HG02943 (cell line): ENCODE measurements at regions not wholly inside any gene's neighbourhood (a gene's known extent, or its start where the extent isn't known, plus 50 kb on each side); places are given as distances from the start of the nearest gene placed in this dataset.
"Not testable (repeated sequence)": the region's sequence is repeated elsewhere in the genome, so short reads cannot be mapped to it uniquely, and the experiment has no call there.

Experiments
- ATAC-seq: cut with Tn5 transposase; IDR thresholded peaks from one replicate; pipeline ENCODE4 v1.9.1; 2021; ENCODE audit warnings: mild to moderate bottlenecking, low read depth, moderate library complexity; ENCODE audit not compliant: unreplicated experiment

DNA sequence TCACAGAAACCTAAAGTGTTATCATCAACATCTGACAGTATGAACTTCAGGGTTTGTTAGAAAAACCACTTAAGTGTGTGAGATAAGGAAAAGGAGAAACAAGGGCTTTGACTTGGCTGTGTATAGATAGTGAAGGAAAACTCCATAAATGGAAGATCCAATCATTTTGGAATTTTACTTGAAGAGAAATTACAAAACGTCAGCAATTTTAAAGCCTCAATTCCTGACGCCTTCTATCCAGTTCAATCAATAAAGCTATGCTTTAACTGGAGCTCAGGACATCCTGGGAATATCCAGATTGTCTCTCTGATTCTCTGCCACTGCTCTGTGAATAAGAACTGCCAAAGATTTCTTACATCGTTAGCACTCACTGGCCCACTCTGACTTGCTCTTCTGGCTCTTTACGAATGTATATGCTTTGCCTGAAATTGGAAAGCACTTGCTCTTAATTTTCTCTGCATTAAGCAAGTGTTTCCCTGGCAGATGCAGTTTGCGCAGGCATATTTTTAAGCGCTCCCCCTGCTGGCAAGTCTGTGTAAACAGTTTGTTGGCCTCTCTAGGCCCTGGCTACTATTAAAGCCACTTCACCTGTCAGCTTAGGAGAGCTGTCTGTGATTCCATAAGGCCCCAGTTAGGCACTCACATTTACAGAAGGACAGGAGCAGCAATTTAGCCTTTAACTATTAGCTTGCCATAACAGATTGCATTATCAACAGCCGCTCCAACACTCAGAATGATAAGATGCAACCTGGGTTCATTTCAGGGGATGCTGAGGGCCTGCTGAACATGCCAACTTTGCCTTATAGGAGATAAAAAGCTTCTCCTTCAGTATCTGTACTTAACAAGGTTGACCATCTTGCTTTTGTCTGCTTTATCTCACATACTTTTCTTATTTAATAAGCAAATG is 251.4 kb upstream of the DDX53 start:
- ATAC-seq, result no peak

DNA sequence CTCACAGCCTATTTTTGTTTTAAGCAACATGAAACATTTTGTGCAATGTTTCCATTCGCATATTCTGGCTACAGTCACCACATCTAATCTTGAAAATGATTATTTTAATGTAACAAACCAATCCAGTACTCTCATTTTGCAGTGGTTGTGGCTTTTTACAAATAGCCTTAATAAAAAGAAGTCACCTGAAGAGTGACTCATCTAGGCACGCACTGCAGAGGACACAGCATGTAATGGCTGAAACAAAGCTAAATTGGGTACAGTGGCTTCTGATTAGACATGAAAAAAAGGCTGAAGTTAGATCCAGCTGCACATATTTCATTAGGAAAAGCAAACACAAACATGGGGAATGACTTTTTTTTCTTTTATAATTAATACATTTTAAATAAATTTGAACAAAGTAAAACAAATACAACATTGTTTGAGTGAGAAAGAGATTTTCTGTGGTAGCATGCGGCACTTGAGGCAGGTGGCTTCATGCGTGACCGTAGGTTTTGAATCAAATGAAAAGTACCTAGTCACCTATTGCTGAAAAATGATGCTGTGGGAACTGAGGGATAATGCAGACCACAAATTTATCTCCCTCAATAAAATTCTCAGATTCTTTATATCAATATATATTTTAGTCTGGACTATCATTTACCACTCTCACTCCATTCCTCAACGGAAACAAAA is 240.8 kb upstream of the DDX53 start:
- no peak for ATAC-seq

DNA sequence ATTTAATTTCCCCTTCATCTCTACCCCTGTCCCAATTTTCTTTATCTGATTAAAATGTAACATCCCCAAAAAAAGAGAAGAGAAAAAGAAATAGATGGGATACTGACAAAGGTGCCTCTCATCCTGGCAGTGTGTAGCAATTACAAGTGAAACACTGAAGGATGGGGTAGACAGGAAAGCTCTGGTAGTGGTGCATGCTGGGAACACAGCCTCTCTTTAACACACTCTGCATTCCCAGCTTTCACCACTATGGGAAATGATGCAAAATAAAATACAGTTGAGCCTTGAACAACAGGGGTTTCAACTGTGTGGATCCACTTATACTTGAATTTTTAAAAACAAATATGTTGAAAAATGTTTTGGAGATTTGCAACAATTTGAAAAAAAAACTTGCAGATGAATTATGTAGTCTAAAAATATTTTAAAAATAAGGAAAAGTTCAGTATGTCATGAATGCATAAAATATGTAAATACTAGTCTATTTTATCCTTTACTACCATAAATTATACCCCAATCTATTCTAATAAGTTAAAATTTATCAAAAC is 239.2 kb upstream of the DDX53 start:
- no peak for ATAC-seq

DNA sequence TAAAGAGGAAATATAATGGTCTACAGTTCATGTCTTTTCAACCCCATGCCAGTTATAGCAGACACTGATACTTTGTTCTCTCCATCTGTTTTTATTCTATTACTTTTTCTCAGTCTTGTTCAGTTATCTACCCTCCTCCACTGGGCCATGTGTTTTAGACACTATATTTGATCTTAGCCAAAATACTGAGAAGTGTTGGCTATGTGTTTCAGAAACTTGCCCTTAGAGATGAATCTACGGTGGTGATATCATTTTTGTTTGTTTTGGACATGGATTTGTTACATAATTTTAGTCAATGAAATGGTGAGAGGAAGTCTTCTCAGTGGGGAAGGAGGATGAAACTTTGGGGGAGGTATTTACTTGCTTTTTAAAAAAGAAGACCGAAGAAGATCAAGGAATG is 211.5 kb upstream of the DDX53 start:
- ATAC-seq, result no peak

DNA sequence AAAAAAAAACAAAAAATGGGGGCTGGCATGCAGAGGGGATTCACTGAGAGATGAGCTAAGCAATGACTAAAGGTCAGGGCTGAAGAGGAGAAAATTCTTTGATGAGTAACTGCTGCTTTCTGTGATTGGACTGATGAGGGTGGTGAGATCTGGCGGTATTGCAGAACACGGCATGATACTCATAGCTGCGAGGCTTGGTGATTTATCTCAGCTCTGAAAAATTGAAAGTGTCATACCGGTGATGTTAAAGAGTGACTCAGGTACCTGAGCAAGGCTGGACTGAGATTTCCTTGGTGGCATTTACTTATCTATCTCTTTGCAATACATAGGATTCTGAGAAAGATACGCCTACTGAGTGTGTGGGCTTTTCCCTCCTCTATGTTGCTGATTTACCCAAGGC is 204.1 kb upstream of the DDX53 start:
- no peak for ATAC-seq

DNA sequence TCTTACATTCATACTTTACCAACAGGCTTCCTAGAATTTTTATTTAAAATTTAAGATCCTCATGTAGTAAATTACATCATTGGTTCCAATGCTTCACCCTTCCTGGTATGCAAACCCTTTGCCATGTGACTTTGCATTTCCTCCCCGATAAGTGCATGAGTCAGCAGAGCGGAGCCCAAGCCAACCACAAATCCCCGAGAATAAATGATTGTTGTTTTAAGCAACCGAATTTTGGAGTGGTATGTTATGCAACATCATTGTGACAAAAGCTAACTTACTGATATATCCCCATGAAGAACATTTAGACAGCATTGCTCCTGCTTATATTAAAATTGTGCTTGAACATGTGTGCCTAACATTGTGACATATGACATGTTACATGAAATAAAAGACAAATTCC is 199.4 kb upstream of the DDX53 start:
- ATAC-seq, result no peak

DNA sequence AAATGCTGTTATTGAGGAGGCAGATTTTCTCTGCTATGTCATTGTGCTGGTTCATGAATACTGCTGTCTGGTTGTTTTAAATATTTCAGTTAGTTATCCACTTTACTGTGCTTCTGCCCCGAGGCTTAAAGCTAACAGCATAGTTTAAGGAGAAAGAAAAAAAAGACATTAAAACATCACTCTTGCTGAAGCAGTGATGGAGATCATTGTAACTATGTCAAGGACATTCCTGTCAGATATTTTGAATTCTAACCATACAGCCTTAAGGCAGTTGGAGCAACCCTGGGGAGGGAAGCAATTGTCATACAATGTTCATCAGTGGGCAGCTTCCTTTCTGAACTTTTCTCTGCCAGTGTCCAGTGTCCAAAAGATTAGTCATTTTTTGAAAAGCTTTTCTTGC is 199.0 kb upstream of the DDX53 start:
- no peak for ATAC-seq

DNA sequence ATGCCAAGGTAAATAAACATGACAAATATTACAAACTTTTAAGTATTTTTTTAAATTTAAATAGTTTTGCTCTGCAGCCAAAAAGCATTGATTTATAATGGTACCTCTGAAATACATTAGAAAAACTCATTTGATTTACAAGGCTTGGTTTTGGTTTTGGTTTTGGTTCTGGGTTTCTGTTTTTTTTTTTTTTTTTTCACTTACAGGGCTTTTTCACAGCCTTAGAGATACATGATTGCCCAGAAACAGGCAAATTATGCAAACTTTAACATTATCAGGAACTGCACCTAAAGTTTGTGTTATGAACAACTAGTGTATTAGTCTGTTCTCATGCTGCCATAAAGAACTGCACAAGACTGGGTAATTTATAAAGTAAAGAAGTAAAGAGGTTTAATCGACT is 196.4 kb upstream of the DDX53 start:
- no peak for ATAC-seq

DNA sequence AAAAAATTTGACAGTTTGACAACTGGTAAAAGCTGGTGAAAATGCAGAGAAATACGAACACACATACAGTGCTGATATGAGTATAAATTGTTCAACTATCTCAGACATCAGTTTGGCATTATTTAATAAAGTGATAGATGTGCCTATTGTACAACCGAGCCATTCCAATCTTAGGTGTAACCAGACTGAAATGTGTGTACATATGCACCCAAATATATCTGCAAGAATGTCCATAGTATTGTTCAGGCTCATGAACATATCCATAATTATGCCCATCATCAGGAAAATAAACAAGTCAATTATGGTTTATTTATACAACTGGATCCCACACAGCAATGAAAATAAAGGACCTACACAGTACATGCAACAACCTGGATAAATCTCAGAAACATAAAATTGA is 188.9 kb upstream of the DDX53 start:
- no peak for ATAC-seq

DNA sequence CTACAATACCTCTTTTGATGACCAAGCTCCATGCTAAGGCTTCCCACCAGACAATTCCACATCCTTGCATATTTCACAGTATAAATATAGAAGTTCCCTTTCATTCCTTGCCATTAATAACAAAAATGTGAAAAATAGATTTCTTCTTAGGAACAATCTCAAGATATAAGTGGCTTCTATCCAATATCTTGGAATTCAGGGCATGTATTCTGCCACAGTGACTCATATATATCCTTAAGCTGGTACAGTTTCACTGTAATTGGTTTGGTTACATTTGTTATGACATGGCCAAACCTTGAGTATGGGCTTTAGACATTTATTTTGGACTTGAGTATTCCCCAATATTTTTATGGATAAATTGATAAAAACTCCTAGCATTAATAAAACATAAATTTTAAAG is 181.7 kb upstream of the DDX53 start:
- no peak for ATAC-seq

DNA sequence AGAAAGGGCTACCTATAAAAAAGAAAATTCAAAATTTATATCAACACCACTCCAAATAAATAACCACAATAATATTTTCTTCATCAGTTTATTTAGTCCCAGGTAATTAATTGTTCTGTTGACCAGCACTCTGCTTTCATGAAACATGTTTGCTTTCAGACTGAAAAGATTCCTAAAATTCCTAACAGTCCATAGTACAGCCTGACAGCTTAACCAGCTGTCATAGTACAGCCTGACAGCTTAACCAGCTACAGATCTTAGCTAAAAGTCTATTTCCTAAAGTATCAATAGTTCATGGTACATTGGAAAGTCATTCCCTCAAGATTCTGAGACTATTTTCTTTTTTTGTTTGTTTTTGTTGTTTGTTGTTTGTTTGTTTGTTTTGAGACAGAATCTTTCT is 144.1 kb upstream of the DDX53 start:
- ATAC-seq, result no peak

DNA sequence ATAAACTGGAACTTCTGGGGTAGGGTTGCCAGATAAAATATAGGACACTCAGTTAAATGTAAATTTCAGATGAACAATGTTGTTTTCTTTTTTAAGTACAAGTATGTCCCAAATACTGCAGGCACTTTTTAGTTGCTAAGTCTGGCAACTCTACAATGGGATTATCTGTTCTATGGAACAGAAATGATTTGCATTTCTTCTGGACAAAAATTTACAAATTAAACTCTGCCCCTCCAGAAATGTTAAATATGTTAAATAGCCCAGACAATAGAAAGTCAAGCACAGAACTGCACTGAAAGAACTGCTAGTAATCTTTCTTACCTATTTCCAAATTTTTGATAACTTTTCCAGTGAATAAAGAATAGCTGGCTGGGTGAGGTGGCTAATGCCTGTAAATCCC is 140.1 kb upstream of the DDX53 start:
- ATAC-seq, result no peak

DNA sequence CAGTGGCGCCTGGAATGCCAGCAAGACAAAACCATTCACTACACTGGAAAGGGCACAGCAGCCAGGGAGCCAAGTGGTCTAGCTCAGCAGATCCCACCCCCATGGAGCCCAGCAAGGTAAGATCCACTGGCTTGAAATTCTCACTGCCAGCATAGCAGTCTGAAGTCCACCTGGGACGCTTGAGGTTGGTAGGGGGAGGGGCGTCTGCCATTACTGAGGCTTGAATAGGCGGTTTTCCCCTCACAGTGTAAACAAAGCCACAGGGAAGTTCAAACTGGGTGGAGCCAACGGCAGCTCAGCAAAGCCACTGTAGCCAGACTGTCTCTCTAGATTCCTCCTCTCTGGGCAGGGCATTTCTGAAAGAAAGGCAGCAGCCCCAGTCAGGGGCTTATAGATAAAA is 133.0 kb upstream of the DDX53 start:
- ATAC-seq, result not testable (repeated sequence)

DNA sequence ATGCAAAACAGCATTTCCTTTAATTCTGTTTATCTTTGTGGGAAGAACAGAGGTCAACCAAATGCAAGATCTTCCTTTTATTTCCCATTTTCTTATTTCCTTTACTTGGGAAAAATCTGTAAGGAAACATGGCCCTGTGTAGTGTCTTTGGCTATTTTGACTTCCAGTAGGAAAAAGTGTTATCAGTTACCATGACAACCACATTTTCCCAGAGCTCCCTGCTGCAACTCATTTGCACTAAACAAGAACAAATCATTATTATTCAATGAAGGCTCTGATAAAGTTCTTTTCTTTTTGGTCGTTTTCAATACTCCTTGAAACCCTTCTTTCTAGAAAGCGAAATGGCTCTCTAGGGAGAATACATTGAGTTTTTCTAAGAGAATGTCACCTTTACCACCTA is 117.2 kb upstream of the DDX53 start:
- no peak for ATAC-seq

DNA sequence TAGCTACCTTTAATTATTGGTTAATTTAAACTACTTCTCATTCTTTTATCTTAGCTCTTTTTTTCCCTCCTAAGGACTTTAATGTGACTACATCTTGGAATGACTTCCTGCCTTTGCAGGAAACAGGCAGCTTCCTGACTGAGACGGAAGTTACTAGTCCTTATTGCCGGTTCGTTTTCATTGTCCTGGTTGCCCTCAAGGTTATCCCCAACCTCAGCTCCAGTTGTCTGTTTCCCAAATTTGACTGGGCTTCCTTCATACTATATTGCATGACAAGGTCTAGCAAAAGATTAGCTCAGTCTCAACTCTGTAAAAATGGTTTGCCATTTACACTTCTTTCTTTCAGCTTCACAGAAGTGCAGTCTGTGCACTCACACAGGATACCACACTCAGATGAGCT is 109.9 kb upstream of the DDX53 start:
- no peak for ATAC-seq

DNA sequence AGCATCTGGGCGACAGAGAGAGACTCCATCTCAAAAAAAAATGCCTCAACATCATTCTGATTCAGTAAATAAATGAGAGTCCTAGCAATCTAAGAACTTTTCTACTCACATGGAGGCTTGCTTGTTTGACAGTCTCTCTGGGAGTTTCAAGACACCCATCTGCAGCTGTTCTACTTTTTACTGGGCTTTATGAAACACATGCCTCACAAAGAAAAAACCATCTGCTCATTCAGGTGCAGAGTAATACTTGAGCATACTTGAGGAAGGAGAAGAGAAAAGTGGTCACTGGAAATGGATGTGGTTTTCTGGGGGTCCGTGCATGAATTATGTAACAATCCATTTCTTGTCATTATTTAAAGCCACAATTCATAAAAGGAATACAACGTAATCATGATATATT is 87.1 kb upstream of the DDX53 start:
- no peak for ATAC-seq

DNA sequence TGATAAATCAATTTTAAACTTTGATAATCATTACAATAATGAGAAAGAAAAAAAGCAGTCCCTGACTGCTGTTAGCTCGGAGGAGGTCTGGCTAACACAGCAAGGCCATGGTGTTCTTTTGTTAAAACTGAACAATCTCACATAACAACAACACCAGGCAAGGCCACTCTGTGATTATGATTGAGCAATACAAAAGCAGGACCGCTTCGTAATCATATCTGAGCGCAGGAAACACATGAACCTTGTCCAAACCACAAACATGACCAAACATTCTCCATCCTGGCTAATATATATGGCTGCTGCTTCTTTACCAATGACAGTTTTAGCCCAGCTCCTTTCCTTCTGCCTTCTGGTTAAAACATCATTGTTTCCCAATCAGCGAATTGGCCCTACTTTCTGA is 76.8 kb upstream of the DDX53 start:
- ATAC-seq, result no peak

DNA sequence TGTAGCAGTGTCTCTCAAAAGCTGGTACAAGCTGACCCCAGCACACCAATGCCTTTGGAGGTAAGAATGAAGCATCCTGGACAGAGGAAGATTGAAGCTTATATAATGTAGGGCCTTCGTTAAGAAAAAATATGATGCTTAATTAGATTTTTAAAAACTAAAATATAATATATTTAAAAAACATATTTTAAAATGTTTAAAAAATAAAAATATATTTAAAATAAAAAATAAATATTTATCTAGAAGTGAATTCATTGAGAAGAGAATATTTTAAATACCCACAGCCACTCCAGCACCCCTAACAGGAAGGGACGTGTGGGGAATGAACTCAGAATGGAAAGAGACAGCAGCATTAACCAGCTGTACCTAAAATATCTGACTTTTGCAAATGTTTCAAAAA is 65.1 kb upstream of the DDX53 start:
- ATAC-seq, result no peak

DNA sequence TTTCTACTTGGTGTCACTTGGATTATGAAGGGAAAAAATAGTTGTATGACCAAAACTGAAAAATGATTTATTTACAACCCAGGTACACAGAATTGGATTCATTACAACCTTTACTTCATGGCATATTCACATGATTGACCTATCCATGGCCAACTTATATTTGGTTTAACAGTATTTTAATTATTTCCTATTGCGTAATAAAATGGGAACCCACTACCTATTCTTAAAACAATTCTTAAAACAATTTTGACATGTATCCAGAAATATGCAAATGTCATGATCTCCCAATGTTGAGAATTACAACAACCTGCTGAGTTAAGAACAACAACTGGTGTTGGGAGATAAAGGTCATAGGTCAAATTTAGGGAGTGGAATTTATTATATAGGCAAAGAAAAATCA is 54.8 kb upstream of the DDX53 start:
- no peak for ATAC-seq
